ENCODE measurements at regions not wholly inside any gene's neighbourhood (a gene's known extent, or its start where the extent isn't known, plus 50 kb on each side); places are given as distances from the start of the nearest gene placed in this dataset.

GRCh38 chr7:96638669-96639068, 71.0 kb downstream of the SEM1 start:
- no peak for DNase-seq (ENCODE audit: extremely low read depth in 1 of 2, low read depth in 1 of 2)

GRCh38 chr7:96637522-96637921, 72.1 kb downstream of the SEM1 start:
- no peak for DNase-seq (ENCODE audit: extremely low read depth in 1 of 2, low read depth in 1 of 2)

- DNase-seq (ENCODE audit: extremely low read depth in 1 of 2, low read depth in 1 of 2) = no peak
These were observed 72.7 kb downstream of the SEM1 start for GRCh38 chr7:96636979-96637378.

GRCh38 chr7:96636342-96636860, 73.2 kb downstream of the SEM1 start:
- DNase-seq (ENCODE audit: extremely low read depth in 1 of 2, low read depth in 1 of 2) = no peak

GRCh38 chr7:96629884-96630283, 79.8 kb downstream of the SEM1 start:
- DNase-seq (ENCODE audit: extremely low read depth in 1 of 2, low read depth in 1 of 2) = no peak

- no peak for DNase-seq (ENCODE audit: extremely low read depth in 1 of 2, low read depth in 1 of 2)
These were observed 84.7 kb downstream of the SEM1 start for GRCh38 chr7:96624954-96625353.

GRCh38 chr7:96621932-96622331, 87.7 kb downstream of the SEM1 start:
- DNase-seq (ENCODE audit: extremely low read depth in 1 of 2, low read depth in 1 of 2) = no peak

GRCh38 chr7:96614154-96614867, 95.3 kb downstream of the SEM1 start:
- no peak for DNase-seq (ENCODE audit: extremely low read depth in 1 of 2, low read depth in 1 of 2)

GRCh38 chr7:96612034-96612433, 97.6 kb downstream of the SEM1 start:
- no peak for DNase-seq (ENCODE audit: extremely low read depth in 1 of 2, low read depth in 1 of 2)

GRCh38 chr7:96605045-96605716, 104.5 kb downstream of the SEM1 start:
- DNase-seq (ENCODE audit: extremely low read depth in 1 of 2, low read depth in 1 of 2) = no peak

- DNase-seq (ENCODE audit: extremely low read depth in 1 of 2, low read depth in 1 of 2) = no peak
These were observed 110.2 kb downstream of the SEM1 start for GRCh38 chr7:96599288-96599936.

GRCh38 chr7:96598421-96598820, 111.2 kb downstream of the SEM1 start:
- no peak for DNase-seq (ENCODE audit: extremely low read depth in 1 of 2, low read depth in 1 of 2)

- no peak for DNase-seq (ENCODE audit: extremely low read depth in 1 of 2, low read depth in 1 of 2)
These were observed 113.4 kb downstream of the SEM1 start for GRCh38 chr7:96596120-96596826.

- DNase-seq (ENCODE audit: extremely low read depth in 1 of 2, low read depth in 1 of 2) = no peak
These were observed 117.6 kb downstream of the SEM1 start for GRCh38 chr7:96591900-96592676.

GRCh38 chr7:96591159-96591899, 118.3 kb downstream of the SEM1 start:
- no peak for DNase-seq (ENCODE audit: extremely low read depth in 1 of 2, low read depth in 1 of 2)

GRCh38 chr7:96589038-96589437, 120.6 kb downstream of the SEM1 start:
- no peak for DNase-seq (ENCODE audit: extremely low read depth in 1 of 2, low read depth in 1 of 2)

- no peak for DNase-seq (ENCODE audit: extremely low read depth in 1 of 2, low read depth in 1 of 2)
These were observed 130.5 kb downstream of the SEM1 start for GRCh38 chr7:96579119-96579518.

- no peak for DNase-seq (ENCODE audit: extremely low read depth in 1 of 2, low read depth in 1 of 2)
These were observed 131.0 kb downstream of the SEM1 start for GRCh38 chr7:96578606-96579005.

GRCh38 chr7:96563409-96563808, 146.2 kb downstream of the SEM1 start:
- DNase-seq (ENCODE audit: extremely low read depth in 1 of 2, low read depth in 1 of 2) = no peak

GRCh38 chr7:96562966-96563365, 146.7 kb downstream of the SEM1 start:
- DNase-seq (ENCODE audit: extremely low read depth in 1 of 2, low read depth in 1 of 2) = no peak
